HepG2 (cell line): ENCODE measurements at regions not wholly inside any gene's neighbourhood (a gene's known extent, or its start where the extent isn't known, plus 50 kb on each side); places are given as distances from the start of the nearest gene placed in this dataset.

Source experiments
- AHDC1 ChIP-seq: sonication (generic); formaldehyde crosslinking; IDR thresholded peaks from 2 replicates; pipeline ENCODE4 v1.5.1; 2020; ENCODE audit warnings: mild to moderate bottlenecking, missing genetic modification reagents, borderline replicate concordance
- ATF4 ChIP-seq, 2 experiments: fragments of 450-650 bp in 1 of 2; sonication (generic) in 1 of 2; formaldehyde crosslinking; IDR thresholded peaks; 2 replicates each; pipeline versions ENCODE4 v1.5.0 to v1.8.0; 2020 to 2022; ENCODE audit warnings: mild to moderate bottlenecking in 1 of 2, missing genetic modification reagents in 1 of 2
- BCLAF1 ChIP-seq: fragments of 450-650 bp; IDR thresholded peaks from 2 replicates; pipeline ENCODE4 v1.6.1; 2017; ENCODE audit warnings: mild to moderate bottlenecking
- GFI1 ChIP-seq: sonication (generic); formaldehyde crosslinking; IDR thresholded peaks from 2 replicates; pipeline ENCODE4 v1.5.0; 2020; ENCODE audit warnings: missing genetic modification reagents, mild to moderate bottlenecking, borderline replicate concordance
- GPN1 ChIP-seq: sonication (generic); formaldehyde crosslinking; IDR thresholded peaks from 2 replicates; pipeline ENCODE4 v1.5.1; 2020; ENCODE audit warnings: missing genetic modification reagents, borderline replicate concordance
- KAT8 ChIP-seq: IDR thresholded peaks from 2 replicates; pipeline ENCODE4 v1.6.1; 2016; ENCODE audit warnings: missing genetic modification reagents, missing compliant biosample characterization
- MATR3 ChIP-seq: sonication (generic); formaldehyde crosslinking; IDR thresholded peaks from 2 replicates; pipeline ENCODE4 v1.4.0; 2020; ENCODE audit warnings: missing genetic modification reagents
- NONO ChIP-seq, 2 experiments: fragments of 450-650 bp in 1 of 2; sonication (generic) in 1 of 2; formaldehyde crosslinking in 1 of 2; IDR thresholded peaks in 1 of 2; conservative IDR thresholded peaks in 1 of 2; 2 replicates each; pipeline versions ENCODE4 v1.6.1 to v1.8.0; 2017 to 2022; ENCODE audit warnings: mild to moderate bottlenecking in 1 of 2, missing genetic modification reagents in 1 of 2, moderate library complexity in 1 of 2
- POLR2AphosphoS2 ChIP-seq: IDR thresholded peaks from 2 replicates; pipeline ENCODE4 v1.6.1; 2011; ENCODE audit warnings: low read depth, low read length, improper control_type of control experiment
- RCOR2 ChIP-seq: IDR thresholded peaks from 2 replicates; pipeline ENCODE4 v1.6.1; 2016; ENCODE audit warnings: missing biosample characterization, missing genetic modification reagents
- REPIN1 ChIP-seq: sonication (generic); formaldehyde crosslinking; IDR thresholded peaks from 2 replicates; pipeline ENCODE4 v1.8.0; 2022; ENCODE audit warnings: missing genetic modification reagents, low read depth, mild to moderate bottlenecking, borderline replicate concordance
- SKI ChIP-seq: fragments of 450-650 bp; IDR thresholded peaks from one replicate; pipeline ENCODE4 v1.6.1; 2018; ENCODE audit warnings: mild to moderate bottlenecking; ENCODE audit not compliant: partially characterized antibody
- TBX2 ChIP-seq: sonication (generic); formaldehyde crosslinking; IDR thresholded peaks from 2 replicates; pipeline ENCODE4 v1.5.0; 2020; ENCODE audit warnings: missing genetic modification reagents, mild to moderate bottlenecking, borderline replicate concordance
- TOE1 ChIP-seq: sonication (generic); formaldehyde crosslinking; IDR thresholded peaks from 2 replicates; pipeline ENCODE4 v1.4.0; 2020; ENCODE audit warnings: mild to moderate bottlenecking, missing genetic modification reagents
- ZEB1 ChIP-seq: IDR thresholded peaks from 2 replicates; pipeline ENCODE4 v1.6.1; 2012; ENCODE audit warnings: mild to moderate bottlenecking, low read depth, inconsistent platforms; ENCODE audit not compliant: insufficient replicate concordance
- ZNF256 ChIP-seq: sonication (generic); formaldehyde crosslinking; conservative IDR thresholded peaks from 2 replicates; pipeline ENCODE4 v1.4.0; 2020; ENCODE audit warnings: missing genetic modification reagents
- ZNF552 ChIP-seq: sonication (generic); formaldehyde crosslinking; IDR thresholded peaks from 2 replicates; pipeline ENCODE4 v1.9.0; 2022; ENCODE audit warnings: missing genetic modification reagents, mild to moderate bottlenecking, borderline replicate concordance
- ZNF639 ChIP-seq: conservative IDR thresholded peaks from 2 replicates; pipeline ENCODE4 v1.6.1; 2018; ENCODE audit warnings: missing genetic modification reagents

- TF ChIP-seq ZEB1 (peak; percentile 70), NONO (IDR thresholded peaks at IDR 0.05) (no peak), NONO (CRISPR knock-in tag; conservative IDR thresholded peaks at IDR 0.05) (peak; percentile 63), GPN1 (CRISPR knock-in tag) (no peak), ZNF552 (no peak), MATR3 (CRISPR knock-in tag) (no peak), TOE1 (CRISPR knock-in tag) (no peak), ZNF256 (CRISPR knock-in tag) (peak; percentile 91), TBX2 (peak; percentile 53), RCOR2 (CRISPR knock-in tag) (peak; percentile 75), ATF4 (CRISPR knock-in tag; IDR thresholded peaks at IDR 0.05) (0 out of 4 replicates have a peak, but pooled peaks of 1 of the 2 experiments have one; percentile 21), BCLAF1 (no peak), GFI1 (CRISPR knock-in tag) (peak; percentile 81), REPIN1 (peak; percentile 86; the same call in 1 of the 2 replicates), AHDC1 (CRISPR knock-in tag) (peak; percentile 99), POLR2AphosphoS2 (no peak), ZNF639 (CRISPR knock-in tag) (no peak), KAT8 (peak; percentile 39; the same call in 1 of the 2 replicates), SKI (peak; percentile 80)
These were observed 102.9 kb downstream of the CCER1 start (continued) for GRCh38 chr12:90851800-90852718.
